OCI-LY1 (cell line): ENCODE measurements at regions not wholly inside any gene's neighbourhood (a gene's known extent, or its start where the extent isn't known, plus 50 kb on each side); places are given as distances from the start of the nearest gene placed in this dataset.
"Not testable (repeated sequence)": the region's sequence is repeated elsewhere in the genome, so short reads cannot be mapped to it uniquely, and the experiment has no call there.

Experiments
- EZH2 ChIP-seq: fragments of 200-600 bp; sonication (generic), shearing (Covaris generic); IDR thresholded peaks from 2 replicates; pipeline ENCODE4 v1.8.0; 2017; ENCODE audit warnings: borderline replicate concordance, mixed run types, mild to moderate bottlenecking, antibody characterized with exemption, low read length, moderate library complexity, mixed read lengths
- TF ChIP-seq, protein P1 (sequence below): fragments of 200-600 bp; sonication (generic), shearing (Covaris generic); IDR thresholded peaks from 2 replicates; pipeline ENCODE4 v1.5.1; 2017; ENCODE audit warnings: mild to moderate bottlenecking, antibody characterized with exemption, low read length, moderate library complexity, mixed read lengths

- TF ChIP-seq, protein P1, sequence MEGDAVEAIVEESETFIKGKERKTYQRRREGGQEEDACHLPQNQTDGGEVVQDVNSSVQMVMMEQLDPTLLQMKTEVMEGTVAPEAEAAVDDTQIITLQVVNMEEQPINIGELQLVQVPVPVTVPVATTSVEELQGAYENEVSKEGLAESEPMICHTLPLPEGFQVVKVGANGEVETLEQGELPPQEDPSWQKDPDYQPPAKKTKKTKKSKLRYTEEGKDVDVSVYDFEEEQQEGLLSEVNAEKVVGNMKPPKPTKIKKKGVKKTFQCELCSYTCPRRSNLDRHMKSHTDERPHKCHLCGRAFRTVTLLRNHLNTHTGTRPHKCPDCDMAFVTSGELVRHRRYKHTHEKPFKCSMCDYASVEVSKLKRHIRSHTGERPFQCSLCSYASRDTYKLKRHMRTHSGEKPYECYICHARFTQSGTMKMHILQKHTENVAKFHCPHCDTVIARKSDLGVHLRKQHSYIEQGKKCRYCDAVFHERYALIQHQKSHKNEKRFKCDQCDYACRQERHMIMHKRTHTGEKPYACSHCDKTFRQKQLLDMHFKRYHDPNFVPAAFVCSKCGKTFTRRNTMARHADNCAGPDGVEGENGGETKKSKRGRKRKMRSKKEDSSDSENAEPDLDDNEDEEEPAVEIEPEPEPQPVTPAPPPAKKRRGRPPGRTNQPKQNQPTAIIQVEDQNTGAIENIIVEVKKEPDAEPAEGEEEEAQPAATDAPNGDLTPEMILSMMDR, result not testable (repeated sequence)
- TF ChIP-seq EZH2, result not testable (repeated sequence)
Observed at GRCh38 chr4:162740228-162740627, 426.5 kb downstream of the NAF1 start.
